SIG-M5 (cell line): ENCODE measurements at regions not wholly inside any gene's neighbourhood (a gene's known extent, or its start where the extent isn't known, plus 50 kb on each side); places are given as distances from the start of the nearest gene placed in this dataset.

ENCODE experiments used
- DNase-seq: peaks from one replicate; lab custom pipeline; 2025; lab: John Stamatoyannopoulos, UW

GRCh38 chr22:27293721-27294445, 507.7 kb downstream of the MN1 start:
- DNase-seq = no peak

GRCh38 chr22:27295040-27295439, 506.5 kb downstream of the MN1 start:
- no peak for DNase-seq

GRCh38 chr22:27295605-27296004, 506.0 kb downstream of the MN1 start:
- DNase-seq = no peak

- no peak for DNase-seq
Measured at GRCh38 chr22:27296091-27296675, 505.4 kb downstream of the MN1 start.

GRCh38 chr22:27297125-27297524, 504.4 kb downstream of the MN1 start:
- no peak for DNase-seq

- DNase-seq = no peak
Measured at GRCh38 chr22:27298332-27298731, 503.2 kb downstream of the MN1 start.

- DNase-seq = no peak
Measured at GRCh38 chr22:27298742-27299141, 502.8 kb downstream of the MN1 start.

- DNase-seq = no peak
Measured at GRCh38 chr22:27299181-27300085, 502.1 kb downstream of the MN1 start.

GRCh38 chr22:27300536-27301285, 500.8 kb downstream of the MN1 start:
- DNase-seq = no peak

GRCh38 chr22:27302501-27302900, 499.1 kb downstream of the MN1 start:
- DNase-seq = no peak

GRCh38 chr22:27303718-27304117, 497.8 kb downstream of the MN1 start:
- DNase-seq = no peak

- no peak for DNase-seq
Measured at GRCh38 chr22:27306771-27307170, 494.8 kb downstream of the MN1 start.

GRCh38 chr22:27307545-27308247, 493.9 kb downstream of the MN1 start:
- no peak for DNase-seq

GRCh38 chr22:27308513-27308912, 493.0 kb downstream of the MN1 start:
- no peak for DNase-seq

- no peak for DNase-seq
Measured at GRCh38 chr22:27309697-27310096, 491.9 kb downstream of the MN1 start.

GRCh38 chr22:27310966-27311697, 490.4 kb downstream of the MN1 start:
- no peak for DNase-seq

- no peak for DNase-seq
Measured at GRCh38 chr22:27311698-27312550, 489.6 kb downstream of the MN1 start.

- no peak for DNase-seq
Measured at GRCh38 chr22:27312565-27312964, 489.0 kb downstream of the MN1 start.

- no peak for DNase-seq
Measured at GRCh38 chr22:27312966-27313855, 488.3 kb downstream of the MN1 start.
